ENCODE measurements at regions not wholly inside any gene's neighbourhood (a gene's known extent, or its start where the extent isn't known, plus 50 kb on each side); places are given as distances from the start of the nearest gene placed in this dataset.

DNA sequence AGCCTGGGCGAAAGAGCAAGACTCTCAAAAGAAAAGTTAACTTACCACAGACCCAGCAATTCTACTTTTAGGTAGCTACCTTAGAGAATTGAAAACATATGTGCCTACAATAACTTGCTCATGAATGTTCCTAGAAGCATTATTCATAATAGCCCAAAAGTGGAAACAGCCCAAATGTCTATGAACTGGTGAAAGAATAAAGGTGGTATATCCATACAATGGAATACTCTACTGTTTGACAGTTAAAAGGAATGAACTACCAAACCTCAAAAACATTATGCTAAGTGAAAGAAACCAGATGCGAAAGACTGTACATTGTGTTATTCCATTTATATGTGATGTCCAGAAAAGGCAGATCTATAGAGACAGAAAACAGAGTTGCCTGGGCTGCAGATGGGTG is 131.4 kb downstream of the UCHL1 start:
- no peak overlapping the region for H3K4me2 ChIP-seq (ENCODE audit: low read length)
- H3K4me1 ChIP-seq (ENCODE audit: insufficient read depth, low read length, poor library complexity, severe bottlenecking) = no peaks in the 10 kb centered on the region
- POLR2A ChIA-PET = interaction anchor here (0.8 kb wide), 1 partner anchor 10 kb away, joined by 3 read pairs; no protein-coding TSS in a partner anchor
- no peaks in the 10 kb centered on the region for H3K9me3 ChIP-seq (ENCODE audit: low read length)
- no peak overlapping the region for H3K27ac ChIP-seq (ENCODE audit: low read depth, low read length, poor library complexity, severe bottlenecking)
- TF ChIP-seq EZH2phosphoT487 (IDR thresholded peaks at IDR 0.05; ENCODE audit: borderline replicate concordance, low read depth, low read length) = no peak
- TF ChIP-seq, protein P1, sequence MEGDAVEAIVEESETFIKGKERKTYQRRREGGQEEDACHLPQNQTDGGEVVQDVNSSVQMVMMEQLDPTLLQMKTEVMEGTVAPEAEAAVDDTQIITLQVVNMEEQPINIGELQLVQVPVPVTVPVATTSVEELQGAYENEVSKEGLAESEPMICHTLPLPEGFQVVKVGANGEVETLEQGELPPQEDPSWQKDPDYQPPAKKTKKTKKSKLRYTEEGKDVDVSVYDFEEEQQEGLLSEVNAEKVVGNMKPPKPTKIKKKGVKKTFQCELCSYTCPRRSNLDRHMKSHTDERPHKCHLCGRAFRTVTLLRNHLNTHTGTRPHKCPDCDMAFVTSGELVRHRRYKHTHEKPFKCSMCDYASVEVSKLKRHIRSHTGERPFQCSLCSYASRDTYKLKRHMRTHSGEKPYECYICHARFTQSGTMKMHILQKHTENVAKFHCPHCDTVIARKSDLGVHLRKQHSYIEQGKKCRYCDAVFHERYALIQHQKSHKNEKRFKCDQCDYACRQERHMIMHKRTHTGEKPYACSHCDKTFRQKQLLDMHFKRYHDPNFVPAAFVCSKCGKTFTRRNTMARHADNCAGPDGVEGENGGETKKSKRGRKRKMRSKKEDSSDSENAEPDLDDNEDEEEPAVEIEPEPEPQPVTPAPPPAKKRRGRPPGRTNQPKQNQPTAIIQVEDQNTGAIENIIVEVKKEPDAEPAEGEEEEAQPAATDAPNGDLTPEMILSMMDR (conservative IDR thresholded peaks at IDR 0.05; ENCODE audit: low read length) = no peak
- no peak overlapping the region for H2AFZ ChIP-seq (ENCODE audit: low read length)
- no TSS peak for BruUV-seq (replicated peaks)
- no peaks in the 10 kb centered on the region for H4K20me1 ChIP-seq (ENCODE audit: insufficient read depth, low read length)
- H3K9me2 ChIP-seq (ENCODE audit: insufficient read depth, low read length) = no peaks in the 10 kb centered on the region
- H3K36me3 ChIP-seq (ENCODE audit: insufficient read depth, low read length) = no peaks in the 10 kb centered on the region
- no peaks in the 10 kb centered on the region for H3K79me2 ChIP-seq (ENCODE audit: insufficient read depth, low read depth, low read length)
- intact Hi-C loops (cut with micrococcal nuclease; ENCODE audit: unreplicated experiment) = no loop called here
- CTCF ChIA-PET (ENCODE audit: unreplicated experiment) = no interaction called here
- H3K4me3 ChIP-seq (ENCODE audit: low read depth, low read length, poor library complexity, severe bottlenecking) = no peak overlapping the region
- DNase-seq (ENCODE audit: low spot score) = no peak

DNA sequence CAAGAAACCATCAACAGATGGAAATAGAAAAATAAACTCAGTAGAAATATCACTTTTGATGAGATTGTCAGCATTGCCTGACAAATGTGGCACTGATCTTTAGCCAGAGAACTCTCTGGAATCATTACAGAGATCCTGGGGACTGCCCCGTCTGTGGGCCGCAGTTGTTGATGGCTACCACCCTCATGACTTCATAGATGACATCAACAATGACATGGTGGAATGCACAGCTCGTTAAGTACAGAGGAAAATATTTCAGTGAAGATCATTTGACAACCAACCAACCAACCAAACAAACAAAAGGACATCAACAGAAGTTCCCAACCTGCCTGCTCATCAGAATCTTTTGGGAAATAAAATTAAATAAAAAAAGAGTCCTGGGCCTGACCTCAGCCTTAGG is 132.6 kb downstream of the UCHL1 start:
- Histone ChIP-seq H3K4me1 (ENCODE audit: insufficient read depth, low read length, poor library complexity, severe bottlenecking) (no peaks in the 10 kb centered on the region), H3K27ac (ENCODE audit: low read depth, low read length, poor library complexity, severe bottlenecking) (no peak overlapping the region), H3K4me2 (ENCODE audit: low read length) (no peak overlapping the region), H3K79me2 (ENCODE audit: insufficient read depth, low read depth, low read length) (no peaks in the 10 kb centered on the region), H3K4me3 (ENCODE audit: low read depth, low read length, poor library complexity, severe bottlenecking) (no peak overlapping the region), H4K20me1 (ENCODE audit: insufficient read depth, low read length) (no peaks in the 10 kb centered on the region), H3K9me3 (ENCODE audit: low read length) (no peaks in the 10 kb centered on the region), H3K9me2 (ENCODE audit: insufficient read depth, low read length) (no peaks in the 10 kb centered on the region), H2AFZ (ENCODE audit: low read length) (no peak overlapping the region), H3K36me3 (ENCODE audit: insufficient read depth, low read length) (no peaks in the 10 kb centered on the region)
- no TSS peak for BruUV-seq (replicated peaks)
- TF ChIP-seq EZH2phosphoT487 (IDR thresholded peaks at IDR 0.05; ENCODE audit: borderline replicate concordance, low read depth, low read length) = no peak
- TF ChIP-seq, protein P1 (conservative IDR thresholded peaks at IDR 0.05; ENCODE audit: low read length) = no peak
- intact Hi-C loops (cut with micrococcal nuclease; ENCODE audit: unreplicated experiment) = no loop called here
- DNase-seq (ENCODE audit: low spot score) = no peak
- ChIA-PET CTCF (ENCODE audit: unreplicated experiment) (no interaction called here), POLR2A (no interaction called here)

DNA sequence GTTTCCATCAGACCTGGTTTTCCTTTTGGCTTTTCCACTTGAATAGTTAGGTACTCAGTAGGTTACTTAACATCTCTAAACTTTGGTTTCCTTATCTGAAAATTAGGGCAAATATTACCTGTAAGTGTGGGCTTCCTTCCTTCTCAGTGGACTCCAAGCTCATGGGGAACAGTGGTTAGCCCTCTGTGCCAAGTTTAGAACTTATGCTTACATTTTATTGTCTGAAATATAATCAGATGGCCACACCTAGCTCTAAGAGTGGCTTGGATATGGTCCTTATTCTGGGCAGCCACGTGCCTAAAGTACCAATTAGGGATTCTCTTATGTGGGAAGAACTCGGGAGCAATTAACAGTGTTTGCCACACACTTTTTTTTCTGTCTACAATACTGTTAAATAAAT is 133.9 kb downstream of the UCHL1 start:
- no TSS peak for BruUV-seq (replicated peaks)

More for the DNA sequence above, 133.9 kb downstream of the UCHL1 start:
- ChIA-PET POLR2A (interaction anchor here (0.6 kb wide), 2 partner anchors 9 to 21 kb away, joined by 3 read pairs; no protein-coding TSS in a partner anchor), CTCF (ENCODE audit: unreplicated experiment) (no interaction called here)
- H3K4me1 ChIP-seq (ENCODE audit: insufficient read depth, low read length, poor library complexity, severe bottlenecking) = no peaks in the 10 kb centered on the region
- no peaks in the 10 kb centered on the region for H3K36me3 ChIP-seq (ENCODE audit: insufficient read depth, low read length)
- no peaks in the 10 kb centered on the region for H3K79me2 ChIP-seq (ENCODE audit: insufficient read depth, low read depth, low read length)
- no peaks in the 10 kb centered on the region for H3K9me3 ChIP-seq (ENCODE audit: low read length)
- no peak overlapping the region for H3K27ac ChIP-seq (ENCODE audit: low read depth, low read length, poor library complexity, severe bottlenecking)
- no peak for TF ChIP-seq EZH2phosphoT487 (IDR thresholded peaks at IDR 0.05; ENCODE audit: borderline replicate concordance, low read depth, low read length)
- TF ChIP-seq, protein P1 (conservative IDR thresholded peaks at IDR 0.05; ENCODE audit: low read length) = no peak
- no peak overlapping the region for H3K4me3 ChIP-seq (ENCODE audit: low read depth, low read length, poor library complexity, severe bottlenecking)
- no peaks in the 10 kb centered on the region for H4K20me1 ChIP-seq (ENCODE audit: insufficient read depth, low read length)
- no peak overlapping the region for H2AFZ ChIP-seq (ENCODE audit: low read length)
- intact Hi-C loops (cut with micrococcal nuclease; ENCODE audit: unreplicated experiment) = no loop called here
- H3K4me2 ChIP-seq (ENCODE audit: low read length) = no peak overlapping the region
- no peak for DNase-seq (ENCODE audit: low spot score)
- H3K9me2 ChIP-seq (ENCODE audit: insufficient read depth, low read length) = no peaks in the 10 kb centered on the region

Data from OCI-LY7 (cell line).